ENCODE measurements at regions not wholly inside any gene's neighbourhood (a gene's known extent, or its start where the extent isn't known, plus 50 kb on each side); places are given as distances from the start of the nearest gene placed in this dataset.

GRCh38 chr9:88660611-88661010 lies 125.6 kb downstream of the NXNL2 start:
- DNase-seq (ENCODE audit: low spot score in 2 of 2): no peak
- intact Hi-C loops (cut with DNase I; ENCODE audit: low total_unique reads): no loop called here
- 33 to 43% methylated on average over 1 of the region's 1 CpG for WGBS, 2 donors
- H3K4me3 ChIP-seq (ENCODE audit: low read depth, poor library complexity, severe bottlenecking): no peak overlapping the region
- TF ChIP-seq POLR2A (IDR thresholded peaks at IDR 0.05) (no peak), CTCF (IDR thresholded peaks at IDR 0.05) (no peak)

GRCh38 chr9:88661759-88662158 lies 126.8 kb downstream of the NXNL2 start:
- 67 to 77% methylated on average over 3 of the region's 3 CpGs for WGBS, 2 donors
- intact Hi-C loops (cut with DNase I; ENCODE audit: low total_unique reads): no loop called here
- TF ChIP-seq CTCF (IDR thresholded peaks at IDR 0.05): no peak
- no peak for TF ChIP-seq POLR2A (IDR thresholded peaks at IDR 0.05)
- no peak overlapping the region for H3K4me3 ChIP-seq (ENCODE audit: low read depth, poor library complexity, severe bottlenecking)
- no peak for DNase-seq (ENCODE audit: low spot score in 2 of 2)

- no peak for TF ChIP-seq CTCF (IDR thresholded peaks at IDR 0.05)
- TF ChIP-seq POLR2A (IDR thresholded peaks at IDR 0.05): no peak
- intact Hi-C loops (cut with DNase I; ENCODE audit: low total_unique reads): no loop called here
- no peak for DNase-seq (ENCODE audit: low spot score in 2 of 2)
- WGBS, 2 donors: 71 to 80% methylated on average over 4 of the region's 4 CpGs
- H3K4me3 ChIP-seq (ENCODE audit: low read depth, poor library complexity, severe bottlenecking): no peak overlapping the region
Observed at GRCh38 chr9:88663771-88664419, 128.9 kb downstream of the NXNL2 start.

DNA sequence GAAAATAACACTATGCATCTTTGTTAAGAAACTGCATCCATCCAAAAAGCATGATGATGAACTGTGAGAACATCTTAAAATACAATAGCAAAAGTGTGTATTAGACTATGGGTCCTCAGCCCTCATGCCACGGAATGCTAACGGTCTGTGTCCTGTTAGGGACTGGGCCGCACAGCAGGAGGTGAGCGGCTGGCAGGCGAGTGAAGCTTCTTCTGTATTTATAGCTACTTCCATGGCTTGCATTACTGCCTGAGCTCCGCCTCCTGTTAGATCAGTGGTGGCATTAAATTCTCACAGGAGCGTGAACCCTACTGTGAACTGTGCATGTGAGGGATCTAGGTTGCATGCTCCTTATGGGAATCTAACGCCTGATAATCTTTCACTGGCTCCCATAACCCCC lies 129.8 kb downstream of the NXNL2 start:
- H3K4me3 ChIP-seq (ENCODE audit: low read depth, poor library complexity, severe bottlenecking): no peak overlapping the region
- DNase-seq (ENCODE audit: low spot score in 2 of 2): no peak
- TF ChIP-seq CTCF (IDR thresholded peaks at IDR 0.05) (no peak), POLR2A (IDR thresholded peaks at IDR 0.05) (no peak)
- 74 to 86% methylated on average over 8 of the region's 8 CpGs for WGBS, 2 donors
- intact Hi-C loops (cut with DNase I; ENCODE audit: low total_unique reads): no loop called here

- intact Hi-C loops (cut with DNase I; ENCODE audit: low total_unique reads): no loop called here
- no peak overlapping the region for H3K4me3 ChIP-seq (ENCODE audit: low read depth, poor library complexity, severe bottlenecking)
- no peak for TF ChIP-seq POLR2A (IDR thresholded peaks at IDR 0.05)
- DNase-seq (ENCODE audit: low spot score in 2 of 2): no peak
- WGBS, 2 donors: 80 to 83% methylated on average over 12 of the region's 12 CpGs
Observed at GRCh38 chr9:88672874-88673689, 138.1 kb downstream of the NXNL2 start.

DNA sequence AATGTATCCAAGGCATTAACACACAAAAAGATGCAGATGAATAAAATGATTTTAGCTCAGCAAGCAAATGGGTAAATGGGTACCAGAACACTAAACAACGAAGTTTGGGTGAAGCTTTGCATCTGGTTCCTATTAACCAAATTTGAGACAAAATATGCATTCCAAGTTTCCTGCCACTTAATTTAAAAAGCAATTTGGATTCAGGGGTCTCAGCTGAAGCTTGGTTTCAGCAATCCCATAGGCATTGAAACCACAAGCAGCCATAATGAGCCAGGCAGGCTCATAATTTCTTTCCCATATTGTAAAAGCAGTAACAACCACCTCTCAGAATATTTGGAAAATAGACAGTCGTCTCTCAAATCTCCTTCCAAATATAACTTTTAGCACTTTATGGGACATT lies 138.9 kb downstream of the NXNL2 start:
- intact Hi-C loops (cut with DNase I; ENCODE audit: low total_unique reads): no loop called here
- WGBS, 2 donors: 60 to 66% methylated on average over 2 of the region's 2 CpGs

More for the DNA sequence above, 138.9 kb downstream of the NXNL2 start:
- TF ChIP-seq POLR2A (IDR thresholded peaks at IDR 0.05) (no peak), CTCF (IDR thresholded peaks at IDR 0.05) (no peak)
- H3K4me3 ChIP-seq (ENCODE audit: low read depth, poor library complexity, severe bottlenecking): no peak overlapping the region
- DNase-seq (ENCODE audit: low spot score in 2 of 2): no peak

Measured in lower leg skin (tissue), 4 donors.